ENCODE measurements at regions not wholly inside any gene's neighbourhood (a gene's known extent, or its start where the extent isn't known, plus 50 kb on each side); places are given as distances from the start of the nearest gene placed in this dataset.

DNA sequence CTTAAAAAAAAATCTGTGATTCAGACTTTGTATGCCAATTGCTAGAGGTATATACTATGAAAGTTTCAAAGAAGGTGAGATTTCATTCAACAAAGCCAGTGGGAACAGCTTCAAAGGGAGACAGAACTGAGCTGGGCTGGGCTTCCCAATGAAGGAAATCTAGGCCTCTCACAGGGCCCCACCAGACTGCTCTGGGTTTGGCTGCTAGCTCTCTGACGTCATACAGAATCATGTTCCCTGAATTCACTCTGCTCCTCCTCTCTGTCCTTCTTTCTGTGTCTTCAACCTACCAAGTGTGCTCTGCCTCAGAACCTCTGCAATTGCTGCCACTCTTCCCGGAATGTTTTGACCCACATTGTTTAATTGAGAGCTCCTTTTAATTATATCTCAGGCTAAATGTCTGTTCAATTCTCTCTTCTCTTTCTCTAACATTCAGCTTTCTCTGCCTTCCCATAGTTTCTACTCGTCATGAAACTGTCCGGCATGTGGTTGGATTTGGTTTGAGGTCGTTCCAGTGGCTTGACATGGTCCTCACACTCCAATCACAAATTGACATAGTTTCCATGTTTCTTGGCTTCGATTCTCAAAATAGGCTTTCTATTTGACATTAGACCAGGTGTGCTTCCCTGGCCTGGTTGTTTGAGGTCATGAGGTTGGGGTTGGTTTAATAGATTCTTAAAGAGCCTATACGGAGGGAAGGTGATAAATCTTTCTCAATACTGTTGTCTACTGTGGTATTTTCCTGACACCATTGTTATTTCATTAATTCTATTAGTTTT is 282.1 kb upstream of the EMCN start:
- DNase-seq = no peak

DNA sequence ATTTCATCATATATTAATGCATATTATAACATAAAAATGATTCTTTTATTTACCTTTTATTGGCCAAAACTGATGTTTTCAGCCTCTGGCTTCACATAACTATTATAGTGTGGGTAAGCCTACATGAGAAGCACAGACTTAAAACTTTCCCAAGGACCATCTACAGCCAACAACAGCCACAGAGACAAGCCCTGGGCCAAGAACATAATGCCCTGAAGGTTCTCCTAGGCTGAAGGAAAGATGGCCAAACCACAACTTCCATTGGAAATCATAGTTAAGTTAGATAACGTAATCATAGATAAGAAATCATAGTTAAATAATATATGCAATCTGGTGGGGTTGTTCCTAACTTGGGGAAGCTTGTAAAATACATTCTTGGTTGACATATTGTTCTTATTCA is 280.0 kb upstream of the EMCN start:
- no peak for DNase-seq

DNA sequence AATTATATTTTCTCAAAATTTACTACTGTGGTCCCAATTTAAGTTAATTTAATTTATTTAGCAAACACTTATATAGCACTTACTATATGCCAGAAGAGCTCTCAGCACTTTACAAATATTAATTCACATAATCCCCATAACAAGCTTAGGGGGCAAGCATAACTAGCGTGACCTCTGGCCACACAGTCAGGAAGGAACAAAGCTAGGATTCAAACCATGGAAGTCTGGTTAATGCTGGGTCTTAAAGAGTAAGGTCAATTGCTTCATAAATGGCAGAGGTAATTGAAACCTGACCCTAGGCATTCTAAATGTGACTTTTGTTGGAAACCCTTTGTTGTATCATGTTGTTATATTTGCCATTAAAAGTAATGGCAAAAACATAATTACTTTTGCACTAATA is 279.5 kb upstream of the EMCN start:
- DNase-seq = no peak

DNA sequence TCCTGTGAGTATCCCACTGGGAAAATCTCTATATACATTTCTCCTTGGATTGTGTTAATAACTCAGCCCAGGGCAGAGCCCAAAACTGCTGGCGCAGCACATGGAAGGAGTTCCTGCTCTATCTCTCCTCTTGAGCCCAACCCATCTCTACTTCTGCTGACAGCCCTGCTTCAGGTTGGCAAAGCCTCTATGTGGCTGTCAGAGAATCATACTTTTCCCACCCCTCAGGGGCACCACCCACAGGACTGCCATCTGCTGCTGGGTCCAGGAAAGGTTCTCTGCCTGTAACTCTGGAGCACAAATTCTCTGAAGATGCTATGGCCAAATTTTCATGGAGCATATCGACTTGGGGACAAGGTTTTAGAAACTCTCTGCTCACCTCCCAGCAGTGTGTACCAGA is 278.5 kb upstream of the EMCN start:
- DNase-seq = no peak

DNA sequence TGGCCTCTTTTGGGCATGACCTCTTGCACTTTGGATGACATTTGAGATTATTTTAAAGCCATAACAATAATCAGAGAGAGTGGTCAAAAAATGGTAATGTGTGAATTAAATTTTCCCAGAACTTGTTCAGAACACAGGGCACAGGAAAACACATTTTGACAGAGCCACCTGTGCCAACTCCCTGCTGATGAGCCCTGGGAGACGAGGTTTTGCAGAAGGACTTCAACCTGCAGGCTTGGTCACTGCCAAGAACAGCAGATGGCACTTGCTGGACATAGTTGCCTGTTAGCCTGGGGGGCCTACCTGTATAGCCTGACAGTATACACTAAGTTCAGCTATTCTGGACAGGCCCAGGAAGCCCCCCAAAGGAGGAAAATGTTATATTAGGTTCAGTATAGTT is 277.8 kb upstream of the EMCN start:
- no peak for DNase-seq

DNA sequence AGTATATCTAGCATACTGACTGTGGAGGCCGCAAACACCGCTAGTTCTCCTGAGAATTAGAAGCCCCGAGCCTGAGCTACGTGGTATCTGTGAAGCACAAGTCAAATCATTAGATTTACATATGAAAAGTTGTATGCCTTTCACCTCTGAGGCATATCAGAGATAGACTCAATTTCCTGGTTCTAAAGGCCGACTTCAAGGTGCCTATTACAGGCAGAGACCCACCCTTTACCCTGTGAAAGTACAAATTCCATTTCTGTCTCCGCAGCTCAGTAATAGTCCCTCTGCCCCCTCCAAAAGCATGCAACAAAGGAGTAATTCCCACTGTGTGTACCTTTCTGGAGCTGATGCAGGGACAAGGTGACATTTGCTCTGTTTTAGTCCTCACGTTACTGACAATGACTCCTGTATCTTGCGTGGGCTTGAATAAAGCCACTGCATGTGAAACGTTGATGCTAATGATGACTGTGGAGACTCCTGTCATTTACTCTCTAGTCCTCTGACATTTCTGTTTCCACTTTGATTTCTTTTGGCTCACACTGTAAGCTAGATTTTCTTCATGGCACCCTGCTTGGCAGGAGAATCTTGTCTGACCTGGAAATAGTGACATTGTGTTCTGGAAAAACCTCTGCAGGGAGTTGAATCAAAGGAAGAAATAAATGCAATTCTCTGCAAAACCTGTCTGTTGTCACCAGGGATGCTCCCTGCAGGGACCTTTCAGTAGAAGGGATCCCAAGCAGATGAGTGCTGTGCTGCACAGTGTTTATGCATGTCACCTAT is 273.2 kb upstream of the EMCN start:
- DNase-seq = no peak

DNA sequence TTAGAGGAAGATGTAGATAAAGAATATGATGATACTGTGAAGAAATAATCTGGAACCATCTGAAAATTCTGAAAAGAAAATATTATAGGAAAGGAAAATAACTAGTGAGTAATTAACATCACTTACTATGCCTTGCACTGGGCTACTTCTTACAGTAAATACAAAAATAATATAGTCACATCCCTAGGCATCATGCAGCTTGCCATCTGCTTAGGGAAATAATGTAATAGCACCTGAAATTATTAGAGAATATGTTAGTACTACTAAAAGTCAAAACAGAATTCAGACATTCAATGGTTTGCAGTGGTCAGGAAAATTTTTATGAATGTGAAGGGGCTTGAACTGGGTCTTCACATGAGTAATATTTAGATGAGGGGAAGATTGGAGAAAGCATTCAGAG is 272.2 kb upstream of the EMCN start:
- DNase-seq = no peak

DNA sequence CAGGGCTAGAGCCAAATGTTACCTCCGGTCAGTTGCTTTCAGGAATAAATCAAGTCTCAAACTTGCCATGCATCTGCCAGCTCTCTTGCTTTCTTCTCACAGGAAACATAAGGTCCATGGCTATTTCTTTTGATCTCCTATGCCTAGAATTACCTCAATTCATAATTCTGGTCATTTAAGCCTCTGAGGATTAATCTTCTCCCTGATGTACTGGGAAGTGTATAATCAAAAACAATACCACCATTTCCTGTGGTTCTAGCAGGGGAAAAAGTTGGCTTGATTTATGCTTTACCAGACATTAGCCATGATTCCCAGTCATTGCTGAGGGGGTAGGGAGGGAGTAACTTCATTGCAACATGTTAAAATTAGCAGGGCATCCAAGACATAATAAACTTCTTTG is 268.7 kb upstream of the EMCN start:
- DNase-seq = no peak

DNA sequence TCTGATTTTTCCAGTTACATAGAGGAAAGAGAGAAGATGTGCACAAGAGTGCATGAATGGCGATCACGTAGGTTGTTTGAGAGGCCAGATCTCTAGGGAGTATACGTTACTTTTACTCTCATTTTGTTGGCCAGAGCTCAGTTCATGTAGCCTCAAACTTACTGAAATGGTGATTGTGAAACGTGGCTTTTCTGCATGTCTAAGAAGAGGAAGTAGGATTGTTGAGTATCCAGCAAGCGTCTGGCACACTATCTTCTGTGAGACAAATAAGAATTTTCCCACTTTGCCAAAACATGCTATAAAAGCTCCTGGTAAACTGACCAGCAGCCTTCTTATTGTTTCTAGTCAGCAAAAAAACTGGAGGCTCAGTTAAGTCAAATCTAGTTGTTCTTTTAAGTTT is 264.5 kb upstream of the EMCN start:
- DNase-seq = peak; percentile 1 to 63 (median 28)

DNA sequence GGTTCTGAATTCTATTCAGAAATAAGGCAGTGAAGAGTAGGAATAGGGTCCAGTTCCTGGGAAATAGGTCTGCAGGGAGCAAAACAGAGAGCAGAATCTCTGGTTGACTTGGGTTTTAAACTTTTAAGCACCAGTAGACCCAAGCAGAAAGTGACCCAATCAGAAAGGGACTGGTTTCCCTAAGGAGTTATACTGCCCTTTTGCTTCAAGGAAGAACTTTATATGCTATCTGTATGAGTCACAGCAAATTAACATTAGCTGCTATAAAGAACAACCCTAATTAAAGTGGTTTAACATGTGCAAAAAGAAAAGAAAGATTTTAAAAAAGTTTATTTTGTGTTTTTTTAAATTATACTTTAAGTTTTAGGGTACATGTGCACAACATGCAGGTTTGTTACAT is 263.6 kb upstream of the EMCN start:
- no peak for DNase-seq

DNA sequence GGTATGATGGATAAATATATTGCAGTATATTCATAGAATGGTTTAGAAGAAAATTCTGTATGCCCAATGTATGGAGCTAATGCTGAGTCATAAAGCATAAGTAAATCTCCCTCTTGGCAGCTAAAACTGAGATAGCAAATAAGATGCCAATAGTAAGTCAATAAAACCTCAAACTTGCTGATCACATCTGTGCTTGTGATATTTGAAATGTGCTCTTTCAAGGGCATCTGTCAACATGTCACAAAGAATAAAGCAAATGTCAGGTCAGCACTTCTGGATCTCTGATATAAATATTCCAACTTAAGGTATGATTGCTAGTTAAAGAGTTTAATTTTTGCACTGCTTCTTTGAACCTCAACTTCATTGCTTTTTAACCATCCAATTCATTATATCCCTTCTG is 262.3 kb upstream of the EMCN start:
- no peak for DNase-seq

DNA sequence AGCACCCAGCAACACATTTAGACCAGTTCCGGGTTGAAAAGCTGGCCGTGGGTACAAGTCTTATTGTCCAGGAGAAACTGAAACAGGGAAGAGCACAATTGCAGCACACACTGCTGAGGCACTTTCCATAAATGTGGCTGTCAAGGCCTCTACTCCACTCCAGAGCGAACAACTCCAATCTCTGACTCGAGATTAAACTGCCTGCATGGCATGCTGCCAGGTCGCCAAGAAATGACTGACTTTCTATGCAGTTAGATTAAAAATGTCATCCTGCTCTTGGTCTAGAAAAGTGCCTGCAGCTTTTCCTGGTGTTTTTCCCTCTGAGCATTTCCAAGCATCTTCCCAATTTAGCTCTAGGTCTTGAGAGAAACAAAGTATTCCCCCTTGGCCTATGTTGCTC is 260.6 kb upstream of the EMCN start:
- no peak for DNase-seq

DNA sequence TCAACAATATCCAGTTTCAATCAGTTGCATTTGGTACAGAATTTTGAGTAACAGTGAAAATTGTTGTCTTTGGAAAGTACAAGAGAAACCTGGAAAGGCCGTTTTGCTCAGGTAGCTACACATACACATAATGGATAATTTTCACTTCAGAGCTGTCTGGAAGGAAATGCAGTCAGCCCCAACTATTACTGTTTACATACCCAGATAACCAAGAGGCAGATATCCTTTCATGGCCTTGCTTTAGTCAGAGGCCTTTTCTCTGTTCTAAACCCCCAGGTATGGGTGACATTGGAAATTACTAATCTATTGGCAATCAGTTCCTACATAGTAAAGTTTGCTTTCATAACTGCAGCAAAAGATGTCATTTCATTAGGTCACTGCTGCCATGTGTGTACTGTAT is 244.9 kb upstream of the EMCN start:
- no peak for DNase-seq

DNA sequence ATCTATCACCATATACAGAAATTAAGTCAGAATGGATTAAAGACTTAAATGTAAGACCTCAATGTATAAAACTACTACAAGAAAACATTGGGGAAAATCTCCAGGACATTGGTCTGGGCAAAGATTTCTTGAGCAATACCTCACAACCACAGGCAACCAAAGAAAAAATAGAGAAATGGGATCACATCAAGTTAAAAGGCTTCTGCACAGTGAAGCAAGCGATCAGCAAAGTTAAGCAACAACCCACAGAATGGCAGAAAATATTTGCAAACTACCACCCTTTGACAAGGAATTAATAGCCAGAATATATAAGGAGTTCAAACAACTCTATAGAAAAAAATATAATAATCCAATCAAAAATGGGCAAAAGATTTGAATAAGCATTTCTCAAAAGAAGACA is 236.9 kb upstream of the EMCN start:
- DNase-seq = peak in 3 of 4 experiments; percentile 3 to 56 (median 17)

DNA sequence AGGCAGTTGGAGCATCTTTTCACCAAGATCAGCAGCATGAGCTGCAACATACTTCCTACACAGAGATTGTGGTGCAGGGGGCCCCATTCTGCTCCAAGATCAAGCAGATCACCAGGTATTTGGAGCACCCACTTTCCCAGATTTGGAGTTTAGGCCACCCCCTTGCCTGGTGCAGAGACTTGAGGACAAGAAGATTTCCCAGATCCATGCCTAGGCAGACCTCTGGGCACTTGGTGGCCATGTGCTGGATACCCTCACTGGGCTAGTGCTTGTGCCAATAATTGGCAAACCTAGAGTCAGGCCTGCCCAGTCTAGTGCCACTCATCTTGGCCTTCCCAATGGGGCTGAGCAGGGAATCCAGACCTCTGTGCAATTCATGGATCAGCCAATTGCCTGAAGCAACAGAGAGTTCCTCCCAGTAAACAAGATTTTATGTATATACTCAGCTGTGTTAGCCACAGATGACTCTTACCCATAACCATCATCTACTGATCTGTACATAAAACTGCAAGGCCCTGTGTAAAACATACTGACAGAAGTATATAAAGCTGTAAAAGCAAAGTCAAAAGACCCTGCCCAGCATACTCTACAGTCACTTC is 228.4 kb upstream of the EMCN start:
- no peak for DNase-seq

DNA sequence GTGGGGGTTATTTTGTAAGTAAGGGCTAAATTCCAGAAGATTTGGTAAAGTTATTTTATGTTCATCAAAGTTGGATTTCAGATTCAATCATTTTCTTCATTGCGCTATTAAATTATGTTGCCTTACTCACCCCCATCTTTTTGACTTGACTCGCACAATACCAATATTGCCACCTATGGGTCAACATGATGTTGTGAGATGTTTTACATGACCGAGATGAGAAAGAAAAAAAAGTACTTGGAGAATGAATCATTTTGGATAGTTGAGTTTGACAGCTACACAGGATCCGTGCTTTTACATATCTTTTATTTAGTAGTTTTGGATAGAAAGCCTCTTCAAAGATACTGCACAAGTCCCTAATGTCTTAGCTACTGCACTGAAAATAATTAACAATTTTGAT is 224.2 kb upstream of the EMCN start:
- peak in 2 of 4 experiments; percentile 8 to 25 for DNase-seq

DNA sequence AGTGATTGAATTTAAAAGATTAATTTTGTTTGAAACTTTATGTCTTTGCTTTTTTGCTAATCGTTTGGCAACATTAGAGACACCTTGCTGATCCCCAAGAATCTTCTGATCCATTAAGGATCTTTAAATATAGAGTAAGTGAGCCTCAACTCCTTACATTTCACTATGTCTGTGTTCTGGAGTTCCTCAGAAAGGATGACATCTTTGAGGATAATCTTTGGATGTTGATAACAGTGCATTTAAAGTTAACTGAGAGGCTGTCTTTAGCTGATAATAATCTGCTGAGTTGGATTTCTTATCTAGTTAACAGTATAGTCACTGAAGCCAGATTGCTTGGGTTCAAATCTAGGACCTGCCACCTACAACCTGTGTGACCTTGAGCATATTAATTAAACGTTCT is 221.6 kb upstream of the EMCN start:
- DNase-seq = no peak

DNA sequence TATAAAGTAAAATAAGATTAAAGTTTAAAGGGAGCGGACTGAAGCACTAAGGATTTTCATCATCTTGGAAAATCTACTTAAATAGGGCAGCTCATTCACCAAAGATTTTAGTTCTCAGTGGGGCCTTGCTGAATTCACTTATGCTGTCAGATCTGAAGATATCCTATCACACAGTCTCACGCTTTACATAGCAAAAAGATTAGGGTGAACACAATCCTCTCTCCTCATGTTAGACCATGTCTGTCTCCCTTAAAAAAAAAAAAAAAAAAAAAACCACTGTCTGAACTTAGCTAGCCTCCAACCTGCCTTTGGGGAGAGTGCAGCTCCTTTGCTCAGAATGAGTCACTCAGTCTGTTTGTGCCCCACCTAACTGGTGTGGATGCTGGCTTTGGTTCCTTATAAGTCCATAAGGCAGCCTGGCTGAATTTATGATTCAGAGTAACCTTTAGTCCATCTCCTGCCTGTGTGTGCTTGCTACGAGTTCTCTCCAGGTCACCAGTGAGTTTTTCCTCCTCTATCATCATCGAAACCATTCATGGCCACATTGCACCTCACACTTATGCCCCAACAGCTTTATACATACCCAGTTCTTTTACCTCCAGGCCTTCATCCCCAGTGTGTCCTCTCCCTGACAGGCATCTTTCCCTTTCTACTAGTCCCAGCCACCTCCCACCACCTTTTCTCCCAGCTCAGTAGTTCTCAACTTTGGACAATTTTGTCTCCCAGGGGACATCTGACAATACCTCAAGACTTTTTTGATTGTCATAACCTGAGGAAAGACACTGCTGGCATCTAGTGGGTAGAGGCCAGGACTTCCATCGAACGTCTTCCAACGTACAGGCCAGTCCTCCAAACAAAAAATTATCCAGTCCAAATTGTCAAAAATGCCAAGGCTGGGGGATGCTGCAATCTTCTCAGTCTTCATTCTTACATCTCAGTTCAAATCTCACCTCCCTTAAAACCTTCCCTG is 220.7 kb upstream of the EMCN start:
- DNase-seq = no peak

DNA sequence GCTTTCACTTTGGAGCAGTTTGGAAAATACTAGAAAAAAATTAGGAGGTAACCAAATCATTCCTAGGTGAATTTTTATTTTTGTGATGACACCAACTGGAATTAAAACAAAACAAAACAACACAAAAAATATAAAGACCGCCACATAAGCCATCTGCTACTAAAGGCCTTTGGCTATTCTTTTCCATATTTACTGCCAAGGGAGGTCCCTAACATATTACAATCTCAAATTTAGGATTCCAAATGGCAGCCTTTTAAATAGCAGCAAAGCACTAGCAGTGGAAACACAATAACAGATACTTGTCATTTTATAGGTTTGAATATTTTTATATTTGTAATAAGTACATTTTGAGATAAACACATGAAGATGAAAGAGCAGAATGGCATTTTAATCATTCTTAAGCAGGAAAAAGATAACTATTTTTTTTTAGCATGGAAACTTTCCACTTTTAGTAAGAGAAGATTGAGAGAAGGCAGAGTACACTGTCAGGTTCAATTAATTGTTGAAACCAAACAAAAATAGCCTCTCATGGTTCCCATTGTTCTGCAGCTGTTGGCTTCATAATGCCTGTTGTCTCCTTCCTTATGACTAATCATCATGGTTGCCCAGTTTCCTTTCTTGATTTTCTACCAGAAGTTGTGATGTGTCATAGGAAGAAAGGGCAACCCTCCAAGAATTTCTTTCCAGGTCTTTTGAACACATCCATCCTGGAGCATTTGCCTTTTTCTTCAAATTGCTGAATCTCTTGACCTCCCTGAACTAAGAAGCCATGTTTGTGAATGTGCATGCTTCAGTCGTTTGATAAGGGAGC is 219.0 kb upstream of the EMCN start:
- DNase-seq = no peak

DNA sequence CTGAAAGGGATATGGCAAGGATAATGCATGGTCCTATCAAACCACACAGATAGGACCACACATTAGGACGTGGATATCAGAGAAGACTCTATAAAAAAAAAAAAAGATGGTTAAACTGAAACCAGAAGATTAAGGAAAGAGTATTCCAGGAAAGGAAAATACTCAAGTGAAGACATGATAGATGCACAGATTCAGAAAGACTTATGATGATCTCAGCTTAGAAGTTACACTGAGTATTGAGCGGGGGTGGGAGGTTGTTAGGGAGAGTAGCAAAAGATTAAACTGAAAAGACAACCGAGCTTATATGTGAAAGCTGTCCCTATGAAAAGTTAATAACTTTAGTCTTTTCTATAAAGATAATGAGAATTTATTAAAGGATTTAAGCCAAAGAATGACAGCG is 211.0 kb upstream of the EMCN start:
- DNase-seq = no peak

DNA sequence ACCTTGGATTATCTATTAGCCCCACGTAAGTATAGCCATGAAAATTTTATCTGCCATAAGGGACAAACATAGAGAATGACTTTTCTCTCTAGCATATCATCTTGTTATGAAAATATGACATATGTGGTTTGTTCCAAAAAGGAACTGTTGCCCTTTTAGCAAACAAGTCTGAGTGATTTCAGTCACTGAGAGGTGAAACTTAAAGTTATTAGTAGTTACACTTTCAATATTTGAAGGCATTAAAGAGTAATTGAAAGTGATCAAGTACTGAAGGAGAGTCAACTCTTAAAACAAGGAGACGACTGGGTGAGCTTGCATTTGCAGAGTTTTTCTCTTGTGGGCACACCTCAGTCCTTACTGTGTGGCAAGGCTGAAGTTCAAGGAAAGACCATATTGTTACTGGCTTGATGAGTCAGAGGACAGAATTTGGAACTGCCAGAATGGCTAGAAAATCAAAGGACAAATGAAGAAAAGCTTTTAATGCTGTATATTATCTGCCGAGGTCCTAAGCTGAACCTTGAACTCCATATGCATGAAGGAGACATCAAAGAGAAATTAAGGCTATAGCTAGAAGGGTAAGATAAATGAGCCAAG is 205.1 kb upstream of the EMCN start:
- no peak for DNase-seq
